ENCODE measurements at regions not wholly inside any gene's neighbourhood (a gene's known extent, or its start where the extent isn't known, plus 50 kb on each side); places are given as distances from the start of the nearest gene placed in this dataset.

DNA sequence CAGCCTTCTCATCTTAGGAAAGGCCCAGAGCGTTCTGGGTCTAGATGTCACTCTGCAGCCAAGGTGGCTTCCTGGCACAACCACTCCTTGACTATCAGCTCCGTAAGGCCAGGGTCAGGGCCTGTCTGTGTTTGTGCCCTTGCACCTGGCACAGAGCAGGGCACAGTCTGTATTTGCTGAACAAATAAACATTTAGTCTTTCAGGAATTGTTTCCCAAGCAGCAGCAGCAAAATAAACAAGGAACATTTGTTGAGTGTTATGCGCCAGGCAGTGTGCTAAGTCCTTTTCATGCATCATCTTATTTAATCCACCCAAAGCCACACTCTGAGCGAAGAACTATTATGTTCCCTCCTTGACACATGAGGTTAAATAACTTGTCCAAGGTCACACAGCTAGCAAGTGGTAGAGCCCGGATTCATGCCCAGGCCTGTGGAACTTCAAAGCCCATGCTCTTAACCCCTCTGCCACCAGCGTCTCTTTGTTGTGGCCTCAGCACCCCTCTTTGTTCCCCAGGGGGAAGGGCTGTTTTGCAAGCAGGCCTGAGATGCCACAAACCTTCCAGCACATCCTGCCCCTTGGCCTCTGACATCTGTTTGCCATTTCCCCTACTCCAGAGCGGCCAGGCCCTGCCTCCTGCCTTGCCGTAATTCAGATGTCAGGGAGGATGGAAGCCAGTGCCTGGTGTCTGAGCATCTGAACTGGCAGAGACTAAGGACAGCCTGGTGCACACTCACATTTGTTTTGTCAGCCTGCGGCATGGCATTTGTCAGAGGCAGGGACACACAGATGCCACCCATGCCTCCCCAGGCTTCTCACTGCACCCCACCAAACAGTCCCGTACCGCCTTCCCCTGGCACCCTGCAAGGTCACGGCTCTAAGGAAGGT is 325.8 kb upstream of the ZMIZ1 start (continued):
- peak; percentile 21 to 99; a peak in 3 of 4 replicates for TF ChIP-seq EP300 (IDR thresholded peaks at IDR 0.05; ENCODE audit: borderline replicate concordance in 1 of 2, low read depth in 1 of 2, low read length in 1 of 2)
- TF ChIP-seq NRF1 (IDR thresholded peaks at IDR 0.05; ENCODE audit: low read depth, low read length) = no peak
- TF ChIP-seq NFIC (IDR thresholded peaks at IDR 0.05; ENCODE audit: borderline replicate concordance) = no peak
- TF ChIP-seq POLR2AphosphoS5 (IDR thresholded peaks at IDR 0.05; ENCODE audit: low read depth, low read length) = peak; percentile 77
- TF ChIP-seq EZH2phosphoT487 (IDR thresholded peaks at IDR 0.05; ENCODE audit: borderline replicate concordance, low read depth) = no peak
- peak; percentile 99 for TF ChIP-seq RCOR1 (IDR thresholded peaks at IDR 0.05; ENCODE audit: low read length)
- no peak for TF ChIP-seq GABPA (IDR thresholded peaks at IDR 0.05; ENCODE audit: low read depth)
- TF ChIP-seq TCF12 (IDR thresholded peaks at IDR 0.05) = peak; percentile 95
- no peak for TF ChIP-seq FOXM1 (IDR thresholded peaks at IDR 0.05; ENCODE audit: low read depth)
- no peak for TF ChIP-seq FOSL2 (IDR thresholded peaks at IDR 0.05; ENCODE audit: borderline replicate concordance, low read depth)
- no peak for TF ChIP-seq TEAD4 (IDR thresholded peaks at IDR 0.05; ENCODE audit: borderline replicate concordance, insufficient read depth)
- no peak for TF ChIP-seq RXRA (IDR thresholded peaks at IDR 0.05; ENCODE audit: borderline replicate concordance, low read depth)
- TF ChIP-seq, protein P1, sequence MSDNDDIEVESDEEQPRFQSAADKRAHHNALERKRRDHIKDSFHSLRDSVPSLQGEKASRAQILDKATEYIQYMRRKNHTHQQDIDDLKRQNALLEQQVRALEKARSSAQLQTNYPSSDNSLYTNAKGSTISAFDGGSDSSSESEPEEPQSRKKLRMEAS (IDR thresholded peaks at IDR 0.05; ENCODE audit: low read depth) = no peak

- ChIA-PET POLR2A (interaction anchor here (0.6 to 2.5 kb wide), 7 partner anchors 8 to 516 kb away, joined by 3 to 7 read pairs (median 4); no protein-coding TSS in a partner anchor), CTCF (interaction anchor here (0.8 to 2.8 kb wide), 13 partner anchors 10 to 533 kb away, joined by 3 to 14 read pairs (median 5); no protein-coding TSS in a partner anchor)
- H3K4me1 ChIP-seq (ENCODE audit: control insufficient read depth in 1 of 2, insufficient read depth in 2 of 2, low read depth in 1 of 2, low read length in 1 of 2) = peaks cover 0 to 77% of the 10 kb centered on the region in 2 experiments; a peak in 2 of 4 replicates
- no peaks in the 10 kb centered on the region for H3K27me3 ChIP-seq (ENCODE audit: insufficient read depth)
- H3K36me3 ChIP-seq (replicated peaks in 1 of 2; ENCODE audit: control insufficient read depth in 1 of 2, insufficient read depth in 2 of 2, low read length in 1 of 2) = no peaks in the 10 kb centered on the region
- 89% methylated on average over 4 of the region's 5 CpGs for WGBS (ENCODE audit: low lambda C conversion rate)
- no peak for DNase-seq
- no peak overlapping the region for H3K9ac ChIP-seq
- H3K9me3 ChIP-seq = no peaks in the 10 kb centered on the region
- H3K4me2 ChIP-seq = no peak overlapping the region
- H3F3A ChIP-seq (replicated peaks; ENCODE audit: insufficient read depth) = no peaks in the 10 kb centered on the region
- H2AFZ ChIP-seq (ENCODE audit: low read depth) = no peak overlapping the region
- no peaks in the 10 kb centered on the region for H4K20me1 ChIP-seq (ENCODE audit: insufficient read depth)
- H3K4me3 ChIP-seq (ENCODE audit: low read depth in 2 of 2, low read length in 1 of 2) = no peak overlapping the region
- no peak for TF ChIP-seq POLR2AphosphoS5 (IDR thresholded peaks at IDR 0.05; ENCODE audit: low read depth, low read length)
- TF ChIP-seq EZH2phosphoT487 (IDR thresholded peaks at IDR 0.05; ENCODE audit: borderline replicate concordance, low read depth) = no peak
- TF ChIP-seq MXI1 (IDR thresholded peaks at IDR 0.05; ENCODE audit: low read depth, low read length) = no peak
- TF ChIP-seq JUND (IDR thresholded peaks at IDR 0.05) = no peak
- TF ChIP-seq RXRA (IDR thresholded peaks at IDR 0.05; ENCODE audit: borderline replicate concordance, low read depth) = no peak
- no peak for TF ChIP-seq RCOR1 (IDR thresholded peaks at IDR 0.05; ENCODE audit: low read length)
- no peak for TF ChIP-seq FOSL2 (IDR thresholded peaks at IDR 0.05; ENCODE audit: borderline replicate concordance, low read depth)
- TF ChIP-seq FOXM1 (IDR thresholded peaks at IDR 0.05; ENCODE audit: low read depth) = no peak
- no peak for TF ChIP-seq RFX5 (IDR thresholded peaks at IDR 0.05; ENCODE audit: low read length)
- TF ChIP-seq TAF1 (IDR thresholded peaks at IDR 0.05; ENCODE audit: borderline replicate concordance, low read depth, low read length) = no peak
- no peak for TF ChIP-seq PBX3 (IDR thresholded peaks at IDR 0.05)
- no peak for TF ChIP-seq GABPA (IDR thresholded peaks at IDR 0.05; ENCODE audit: low read depth)
- no peak for TF ChIP-seq CHD2 (IDR thresholded peaks at IDR 0.05; ENCODE audit: low read length, partially characterized antibody)
- TF ChIP-seq EP300 (IDR thresholded peaks at IDR 0.05; ENCODE audit: borderline replicate concordance in 1 of 2, low read depth in 1 of 2, low read length in 1 of 2) = no peak
- TF ChIP-seq, protein P2, sequence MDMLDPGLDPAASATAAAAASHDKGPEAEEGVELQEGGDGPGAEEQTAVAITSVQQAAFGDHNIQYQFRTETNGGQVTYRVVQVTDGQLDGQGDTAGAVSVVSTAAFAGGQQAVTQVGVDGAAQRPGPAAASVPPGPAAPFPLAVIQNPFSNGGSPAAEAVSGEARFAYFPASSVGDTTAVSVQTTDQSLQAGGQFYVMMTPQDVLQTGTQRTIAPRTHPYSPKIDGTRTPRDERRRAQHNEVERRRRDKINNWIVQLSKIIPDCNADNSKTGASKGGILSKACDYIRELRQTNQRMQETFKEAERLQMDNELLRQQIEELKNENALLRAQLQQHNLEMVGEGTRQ (IDR thresholded peaks at IDR 0.05; ENCODE audit: borderline replicate concordance, low read depth, low read length) = no peak
- no peak for TF ChIP-seq TCF12 (IDR thresholded peaks at IDR 0.05)
- no peak for TF ChIP-seq YY1 (IDR thresholded peaks at IDR 0.05; ENCODE audit: low read depth)
- H3K9me2 ChIP-seq = no peaks in the 10 kb centered on the region
- H3K27ac ChIP-seq (ENCODE audit: low read depth in 2 of 2, low read length in 1 of 2) = peak overlapping the region in 1 of 2 experiments; percentile 99; a peak in 2 of 4 replicates
- no peaks in the 10 kb centered on the region for H3K79me2 ChIP-seq (ENCODE audit: insufficient read depth)
Measured at GRCh38 chr10:78744056-78744455, 324.7 kb upstream of the ZMIZ1 start.
